ENCODE measurements at regions not wholly inside any gene's neighbourhood (a gene's known extent, or its start where the extent isn't known, plus 50 kb on each side); places are given as distances from the start of the nearest gene placed in this dataset.

DNA sequence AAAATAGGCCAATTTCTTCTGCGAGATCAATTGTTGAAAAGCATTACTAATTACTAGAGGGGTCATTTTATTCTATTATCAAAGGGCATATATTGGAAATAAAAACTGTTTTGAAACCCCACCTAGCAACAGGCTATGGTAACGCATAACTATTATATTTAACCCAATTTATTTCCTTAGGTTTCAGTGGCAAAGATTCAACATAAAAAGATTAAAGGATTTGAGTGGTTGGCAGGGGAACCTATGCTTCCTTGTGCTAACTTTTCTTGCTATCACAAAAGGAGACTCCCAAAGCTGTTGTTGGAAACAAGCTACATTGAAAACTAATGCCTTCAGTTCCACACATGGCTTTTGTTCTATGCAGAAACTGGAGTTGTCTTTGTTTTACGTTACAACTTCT is 166.9 kb upstream of the KLF3 start:
- CTCF ChIA-PET: no interaction called here
- Mint-ChIP-seq H3K9me3 (ENCODE audit: insufficient read depth) (no peaks in the 10 kb centered on the region), H3K27me3 (peaks cover 13% of the 10 kb centered on the region), H3K27ac (no peak overlapping the region), H3K4me1 (peaks cover under 1% of the 10 kb centered on the region), H3K4me3 (no peak overlapping the region)
- POLR2A ChIA-PET: interaction anchor here (0.6 kb wide), 1 partner anchor 16 kb away, joined by 14 read pairs; no protein-coding TSS in a partner anchor
- H4K20me1 ChIP-seq (ENCODE audit: control insufficient read depth, insufficient read depth, low read length, poor library complexity, severe bottlenecking): no peaks in the 10 kb centered on the region
- ATAC-seq (ENCODE audit: low read depth): no peak
- H3K27me3 ChIP-seq (replicated peaks in 1 of 4; ENCODE audit: control extremely low read depth in 1 of 4, control insufficient read depth in 3 of 4, insufficient read depth in 4 of 4, low read length in 3 of 4): peaks cover 0 to 5% (median 3%) of the 10 kb centered on the region in 4 experiments
- TF ChIP-seq, protein P1, sequence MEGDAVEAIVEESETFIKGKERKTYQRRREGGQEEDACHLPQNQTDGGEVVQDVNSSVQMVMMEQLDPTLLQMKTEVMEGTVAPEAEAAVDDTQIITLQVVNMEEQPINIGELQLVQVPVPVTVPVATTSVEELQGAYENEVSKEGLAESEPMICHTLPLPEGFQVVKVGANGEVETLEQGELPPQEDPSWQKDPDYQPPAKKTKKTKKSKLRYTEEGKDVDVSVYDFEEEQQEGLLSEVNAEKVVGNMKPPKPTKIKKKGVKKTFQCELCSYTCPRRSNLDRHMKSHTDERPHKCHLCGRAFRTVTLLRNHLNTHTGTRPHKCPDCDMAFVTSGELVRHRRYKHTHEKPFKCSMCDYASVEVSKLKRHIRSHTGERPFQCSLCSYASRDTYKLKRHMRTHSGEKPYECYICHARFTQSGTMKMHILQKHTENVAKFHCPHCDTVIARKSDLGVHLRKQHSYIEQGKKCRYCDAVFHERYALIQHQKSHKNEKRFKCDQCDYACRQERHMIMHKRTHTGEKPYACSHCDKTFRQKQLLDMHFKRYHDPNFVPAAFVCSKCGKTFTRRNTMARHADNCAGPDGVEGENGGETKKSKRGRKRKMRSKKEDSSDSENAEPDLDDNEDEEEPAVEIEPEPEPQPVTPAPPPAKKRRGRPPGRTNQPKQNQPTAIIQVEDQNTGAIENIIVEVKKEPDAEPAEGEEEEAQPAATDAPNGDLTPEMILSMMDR (IDR thresholded peaks at IDR 0.05): no peak
- no peak for TF ChIP-seq EZH2 (IDR thresholded peaks at IDR 0.05; ENCODE audit: borderline replicate concordance, insufficient read depth, low read depth, low read length, poor library complexity, severe bottlenecking)
- H3K27ac ChIP-seq (ENCODE audit: low read length in 2 of 2): no peak overlapping the region
- no peak overlapping the region for H3K4me3 ChIP-seq (ENCODE audit: control extremely low read depth in 1 of 5, extremely low read depth in 1 of 5, insufficient read depth in 1 of 5, low read depth in 2 of 5, low read length in 4 of 5)
- no peak overlapping the region for H3K4me2 ChIP-seq (replicated peaks; ENCODE audit: low read depth, low read length, poor library complexity, severe bottlenecking)
- H3K4me1 ChIP-seq (ENCODE audit: control insufficient read depth in 2 of 2, insufficient read depth in 2 of 2, low read length in 2 of 2): no peaks in the 10 kb centered on the region
- H3K9me3 ChIP-seq (ENCODE audit: control extremely low read depth in 1 of 3, control insufficient read depth in 2 of 3, insufficient read depth in 1 of 3, low read length in 2 of 3): no peaks in the 10 kb centered on the region
- H2AFZ ChIP-seq (ENCODE audit: insufficient read depth, low read depth, low read length, poor library complexity, severe bottlenecking): no peak overlapping the region
- intact Hi-C loops (cut with micrococcal nuclease): no loop called here
- H3K79me2 ChIP-seq (ENCODE audit: control insufficient read depth, insufficient read depth, low read length): no peaks in the 10 kb centered on the region
- no CpG with 5 or more reads among the region's 3 CpGs for WGBS (ENCODE audit: insufficient coverage)
- H3K36me3 ChIP-seq (replicated peaks in 1 of 2; ENCODE audit: control extremely low read depth in 1 of 2, control insufficient read depth in 1 of 2, extremely low read depth in 1 of 2, insufficient read depth in 2 of 2, low read length in 1 of 2): no peaks in the 10 kb centered on the region
- no peak overlapping the region for H3K9ac ChIP-seq (ENCODE audit: low read length)
- no peak for DNase-seq

DNA sequence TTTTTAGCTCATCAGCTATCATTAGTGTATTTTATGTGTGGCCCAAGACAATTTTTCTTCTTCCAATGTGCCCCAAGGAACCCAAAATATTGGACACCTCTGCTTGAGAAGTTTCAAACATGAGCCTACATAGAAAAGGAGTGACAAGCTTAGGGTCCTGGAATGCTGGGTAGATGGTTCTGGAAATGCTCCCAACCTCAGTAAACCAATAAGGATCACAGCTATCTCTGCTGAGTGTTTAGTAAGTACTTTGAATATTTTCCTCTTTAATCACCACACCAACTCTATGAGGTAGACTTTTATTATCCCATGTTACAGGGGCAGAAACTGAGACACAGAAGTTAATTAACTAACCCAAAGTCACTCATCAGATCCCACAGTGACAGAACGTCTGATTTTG is 164.9 kb upstream of the KLF3 start:
- intact Hi-C loops (cut with micrococcal nuclease): no loop called here
- H3K4me1 Mint-ChIP-seq: peaks cover 12% of the 10 kb centered on the region
- Histone ChIP-seq H3K4me1 (ENCODE audit: control insufficient read depth in 2 of 2, insufficient read depth in 2 of 2, low read length in 2 of 2) (peaks cover 9 to 14% of the 10 kb centered on the region in 2 donors), H3K27me3 (replicated peaks in 1 of 4; ENCODE audit: control extremely low read depth in 1 of 4, control insufficient read depth in 3 of 4, insufficient read depth in 4 of 4, low read length in 3 of 4) (peaks cover 0 to 8% (median 3%) of the 10 kb centered on the region in 4 experiments), H3K79me2 (ENCODE audit: control insufficient read depth, insufficient read depth, low read length) (no peaks in the 10 kb centered on the region), H3K36me3 (replicated peaks in 1 of 2; ENCODE audit: control extremely low read depth in 1 of 2, control insufficient read depth in 1 of 2, extremely low read depth in 1 of 2, insufficient read depth in 2 of 2, low read length in 1 of 2) (no peaks in the 10 kb centered on the region), H3K27ac (ENCODE audit: low read length in 2 of 2) (no peak overlapping the region), H3K9ac (ENCODE audit: low read length) (no peak overlapping the region), H3K4me2 (replicated peaks; ENCODE audit: low read depth, low read length, poor library complexity, severe bottlenecking) (no peak overlapping the region), H3K4me3 (ENCODE audit: control extremely low read depth in 1 of 5, extremely low read depth in 1 of 5, insufficient read depth in 1 of 5, low read depth in 2 of 5, low read length in 4 of 5) (no peak overlapping the region), H3K9me3 (ENCODE audit: control extremely low read depth in 1 of 3, control insufficient read depth in 2 of 3, insufficient read depth in 1 of 3, low read length in 2 of 3) (no peaks in the 10 kb centered on the region), H2AFZ (ENCODE audit: insufficient read depth, low read depth, low read length, poor library complexity, severe bottlenecking) (no peak overlapping the region), H4K20me1 (ENCODE audit: control insufficient read depth, insufficient read depth, low read length, poor library complexity, severe bottlenecking) (no peaks in the 10 kb centered on the region)
- no peak overlapping the region for H3K27ac Mint-ChIP-seq
- H3K9me3 Mint-ChIP-seq (ENCODE audit: insufficient read depth): no peaks in the 10 kb centered on the region
- DNase-seq: no peak
- H3K27me3 Mint-ChIP-seq: peaks cover 16% of the 10 kb centered on the region
- POLR2A ChIA-PET: no interaction called here
- TF ChIP-seq, protein P1 (IDR thresholded peaks at IDR 0.05): no peak
- TF ChIP-seq EZH2 (IDR thresholded peaks at IDR 0.05; ENCODE audit: borderline replicate concordance, insufficient read depth, low read depth, low read length, poor library complexity, severe bottlenecking): no peak
- WGBS (ENCODE audit: insufficient coverage): 100% methylated on average over 1 of the region's 1 CpG
- CTCF ChIA-PET: no interaction called here
- no peak for ATAC-seq (ENCODE audit: low read depth)
- no peak overlapping the region for H3K4me3 Mint-ChIP-seq

Data from B cell (primary cell).